CD4-positive, alpha-beta T cell treated with Interleukin-1 beta for 1 hour (primary cell): ENCODE measurements at regions not wholly inside any gene's neighbourhood (a gene's known extent, or its start where the extent isn't known, plus 50 kb on each side); places are given as distances from the start of the nearest gene placed in this dataset.

Source experiments
- DNase-seq, 2 donors: peaks; one replicate each; pipeline ENCODE4 v3.0.0-alpha.2; 2020 to 2022

DNA sequence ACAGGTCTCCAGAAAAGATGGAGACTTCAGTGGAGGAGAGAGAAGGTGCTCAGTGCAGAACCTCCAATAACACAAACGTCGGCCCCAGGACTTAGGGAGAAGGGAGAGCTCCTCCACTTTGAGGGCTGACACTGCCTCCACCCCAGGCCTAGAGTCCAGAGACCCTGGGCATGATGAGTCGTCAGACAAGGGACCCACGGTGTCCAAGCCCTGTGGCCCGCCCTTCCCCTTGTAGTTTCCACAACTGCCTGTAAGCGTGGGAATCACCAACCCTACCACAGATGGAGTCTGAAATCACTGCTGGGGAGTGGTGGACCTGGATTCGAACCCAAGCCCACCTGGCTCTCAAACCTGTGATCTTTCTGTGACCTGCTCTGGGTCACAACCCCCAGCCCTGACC, 281.1 kb downstream of the NPHP4 start:
- no peak for DNase-seq

GRCh38 chr1:5709976-5710375, 282.2 kb downstream of the NPHP4 start:
- no peak for DNase-seq

- no peak for DNase-seq
Measured at GRCh38 chr1:5709461-5709975, 282.7 kb downstream of the NPHP4 start.

- no peak for DNase-seq
Measured at GRCh38 chr1:5708346-5709245, 283.6 kb downstream of the NPHP4 start.

DNA sequence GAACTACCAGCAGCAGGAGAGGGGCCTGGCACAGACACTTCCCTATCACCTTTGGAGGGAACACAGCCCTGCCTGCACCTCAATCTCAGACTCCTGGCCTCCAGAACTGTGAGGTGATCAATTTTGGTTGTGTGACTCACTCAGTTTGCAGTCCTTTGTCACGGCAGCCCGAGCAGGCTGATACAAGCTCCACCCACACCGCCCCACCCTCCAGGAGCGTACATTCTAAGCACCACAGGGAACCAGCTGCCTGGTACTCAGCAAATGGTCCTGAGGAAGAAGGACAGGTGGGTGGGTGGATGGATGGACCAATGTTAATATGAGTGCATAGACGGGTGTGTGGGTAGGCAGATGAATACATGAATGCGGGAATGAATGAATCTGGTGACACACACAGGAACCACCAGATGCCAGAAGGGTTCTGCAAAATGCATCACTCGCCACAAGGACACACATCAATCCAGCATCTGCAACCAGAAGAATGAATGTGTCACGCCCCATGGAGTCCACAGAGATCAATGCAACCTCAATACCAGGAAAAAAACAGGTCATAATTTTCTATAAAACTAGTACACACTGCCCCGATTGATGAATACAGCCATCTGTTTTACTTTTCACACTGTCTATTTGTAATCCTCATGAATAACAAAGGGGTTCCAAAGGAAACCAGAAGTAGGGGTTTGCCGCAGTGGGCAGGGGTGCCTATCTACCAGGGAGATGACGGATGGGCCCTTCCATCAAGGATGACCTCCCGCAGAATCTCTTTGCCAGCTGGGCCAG, 284.5 kb downstream of the NPHP4 start:
- DNase-seq = no peak

DNA sequence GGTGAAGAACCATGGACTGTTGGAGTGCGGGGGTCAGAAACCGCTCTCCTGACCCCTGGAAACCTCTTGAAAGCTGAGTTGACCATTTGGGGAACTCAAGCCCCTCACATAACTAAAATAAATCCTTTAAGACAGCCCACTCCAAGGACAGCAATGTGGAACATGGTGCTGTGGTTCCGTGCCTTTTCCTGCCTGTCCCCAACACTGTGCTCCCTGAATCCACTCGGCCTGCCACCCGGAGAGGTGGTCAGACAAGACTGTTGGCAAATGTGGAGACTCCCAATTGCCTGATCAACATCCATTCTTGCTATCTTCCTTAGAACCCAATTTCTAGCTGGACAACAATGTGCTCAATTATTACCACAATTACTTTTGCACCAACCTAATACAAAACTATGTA, 286.0 kb downstream of the NPHP4 start:
- no peak for DNase-seq

DNA sequence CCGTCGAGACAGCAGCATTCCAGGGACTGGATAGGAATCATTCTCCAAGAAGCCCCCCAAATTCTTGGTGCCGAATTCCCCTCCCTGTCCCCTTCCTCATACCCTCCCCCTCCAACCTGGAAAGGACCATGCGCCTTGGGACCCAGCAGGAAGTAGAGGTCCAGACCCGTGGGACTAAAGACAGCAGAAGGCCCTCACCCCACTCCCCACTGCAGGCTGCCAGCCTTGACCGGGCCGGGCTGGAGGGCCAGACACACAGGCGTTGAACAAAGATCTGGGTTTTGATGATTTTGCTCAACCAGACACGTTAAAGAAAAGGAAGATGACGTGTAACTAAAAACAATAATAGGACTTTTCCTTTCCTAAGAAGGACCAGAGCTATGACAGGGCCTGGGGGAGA, 286.5 kb downstream of the NPHP4 start:
- no peak for DNase-seq

DNA sequence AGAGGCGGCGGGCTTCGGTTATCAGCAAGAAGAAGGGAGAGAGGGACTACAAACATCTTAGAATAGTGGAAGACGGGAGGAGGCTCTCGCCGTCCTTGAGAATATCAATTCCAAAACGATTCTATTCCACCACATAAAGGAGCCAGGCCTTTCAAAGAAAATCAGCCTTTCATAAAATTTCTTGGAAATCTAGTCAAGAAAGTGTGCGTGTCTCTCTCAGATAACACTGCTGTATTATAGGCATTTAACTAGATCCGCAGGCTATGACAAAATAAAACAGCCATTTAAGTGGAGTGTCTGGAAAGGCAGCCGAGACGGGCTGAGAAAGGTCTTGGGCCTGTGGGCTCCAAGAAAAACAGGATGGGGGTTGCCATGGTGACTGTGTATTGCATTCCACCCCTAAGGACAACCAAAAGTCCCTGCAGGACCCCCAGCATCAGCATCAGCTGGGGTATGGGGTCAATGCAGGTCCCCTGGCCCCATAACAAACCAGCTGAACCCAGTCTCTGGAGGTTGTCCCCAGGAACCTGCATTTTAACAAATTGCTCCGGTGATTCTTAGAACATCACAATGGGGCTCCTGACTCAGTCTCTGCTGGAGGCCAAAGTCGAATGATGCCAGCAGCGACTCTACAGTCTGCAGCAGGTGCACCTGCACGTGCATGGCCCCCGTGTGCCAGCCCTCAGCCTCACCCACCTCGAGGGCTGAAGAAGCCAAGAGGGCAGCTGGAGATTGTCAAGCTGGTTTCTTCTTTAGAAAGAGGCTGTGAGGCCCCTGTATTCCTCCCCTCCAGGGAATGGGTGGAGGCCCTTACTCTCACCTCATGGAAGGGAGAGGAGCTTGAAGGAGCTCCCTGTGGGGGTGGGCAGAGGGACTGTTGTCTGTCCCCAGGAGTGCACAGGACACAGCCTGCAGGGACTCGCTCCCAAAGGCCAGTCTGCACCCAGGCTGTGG, 287.4 kb downstream of the NPHP4 start:
- DNase-seq = no peak

DNA sequence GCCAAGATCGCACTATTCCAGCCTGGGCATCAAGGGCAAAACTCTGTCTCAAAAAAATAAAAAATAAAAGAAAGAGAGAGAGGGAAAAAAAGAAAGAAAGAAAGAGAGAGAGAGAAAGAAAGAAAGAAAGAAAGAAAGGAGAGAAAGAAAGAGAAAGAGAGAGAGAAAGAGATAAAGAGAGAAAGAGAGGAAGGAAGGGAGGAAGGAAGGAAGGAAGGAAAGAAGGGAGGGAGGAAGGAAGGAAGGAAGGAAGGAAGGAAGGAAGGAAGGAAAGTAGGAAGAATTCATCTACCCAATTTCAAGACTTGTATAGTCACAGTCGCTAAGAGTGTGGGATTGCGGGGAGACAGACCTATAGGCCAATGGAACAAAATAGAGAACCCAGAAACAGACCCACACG, 290.6 kb downstream of the NPHP4 start:
- DNase-seq = no peak

DNA sequence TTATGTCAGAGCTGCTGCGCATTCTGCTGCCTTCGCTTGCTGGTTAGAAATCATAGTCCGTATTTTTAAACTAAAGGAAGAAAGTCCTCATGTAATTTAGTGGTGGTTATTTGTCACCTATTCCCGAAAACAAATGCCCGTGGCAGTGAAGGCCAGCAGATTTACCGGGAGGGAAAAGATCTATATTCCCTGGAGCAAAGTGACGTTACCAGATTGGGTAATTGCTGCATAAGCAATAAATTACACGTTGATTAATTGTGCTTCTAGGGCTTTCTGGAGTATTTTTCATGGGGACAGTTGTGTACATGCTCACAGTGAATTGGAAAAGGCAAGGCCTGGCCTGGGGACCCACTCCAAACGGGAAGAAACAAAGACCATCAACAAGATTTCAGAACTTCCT, 298.7 kb downstream of the NPHP4 start:
- DNase-seq = no peak

GRCh38 chr1:5692664-5693063, 299.6 kb downstream of the NPHP4 start:
- DNase-seq = no peak

DNA sequence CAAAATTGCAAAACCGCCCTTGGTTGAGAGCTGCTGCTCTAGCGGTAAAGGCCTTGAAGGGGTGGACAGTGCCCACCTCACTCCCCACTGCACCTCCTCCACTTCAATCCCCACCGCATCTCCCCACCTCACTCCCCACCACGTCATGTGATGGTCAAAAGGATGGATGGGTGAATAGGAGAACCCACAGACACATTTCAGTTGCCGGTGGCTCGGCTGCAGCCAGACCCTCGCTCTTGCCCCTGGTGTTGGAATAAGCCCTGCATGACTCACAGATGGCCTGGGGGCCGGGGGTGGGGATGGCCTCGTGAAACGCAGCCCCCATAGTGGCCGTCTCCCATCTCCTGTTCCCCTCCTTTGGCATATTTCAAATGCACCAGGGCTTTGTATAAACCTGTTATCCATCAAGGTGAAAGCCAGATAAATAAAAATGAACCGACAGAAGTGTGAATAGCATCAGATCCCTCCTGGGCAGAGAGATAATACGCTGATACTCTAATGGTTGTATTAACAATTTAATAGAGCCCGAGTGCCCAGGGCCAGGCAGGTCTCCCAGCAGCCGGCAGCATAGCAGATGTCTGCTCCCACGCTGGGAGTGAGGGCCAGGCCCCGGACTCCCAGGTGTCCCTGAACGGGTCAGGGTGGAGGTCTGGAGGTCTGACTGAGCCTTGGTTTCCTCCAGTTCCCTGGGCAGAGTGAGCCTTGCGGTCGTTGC, 300.3 kb downstream of the NPHP4 start:
- no peak for DNase-seq

DNA sequence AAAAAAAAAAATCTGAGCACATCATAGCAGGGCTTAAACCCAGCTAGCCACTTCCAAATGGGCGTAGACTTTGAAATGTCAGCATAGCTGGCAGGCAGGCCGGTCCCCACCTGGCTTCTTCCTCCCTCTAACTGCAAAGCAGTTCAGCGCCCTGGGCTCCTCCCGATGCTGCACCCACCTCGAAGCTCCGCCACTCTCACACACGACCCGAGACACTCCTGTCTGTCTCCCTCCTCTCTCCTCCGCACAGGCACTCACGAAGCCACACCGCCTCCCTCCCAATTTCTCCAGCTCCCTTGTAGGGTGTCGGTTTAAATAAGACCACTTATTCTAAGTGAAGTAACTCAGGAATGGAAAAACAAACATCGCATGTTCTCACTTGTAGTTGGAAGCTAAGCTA, 301.3 kb downstream of the NPHP4 start:
- DNase-seq = no peak

DNA sequence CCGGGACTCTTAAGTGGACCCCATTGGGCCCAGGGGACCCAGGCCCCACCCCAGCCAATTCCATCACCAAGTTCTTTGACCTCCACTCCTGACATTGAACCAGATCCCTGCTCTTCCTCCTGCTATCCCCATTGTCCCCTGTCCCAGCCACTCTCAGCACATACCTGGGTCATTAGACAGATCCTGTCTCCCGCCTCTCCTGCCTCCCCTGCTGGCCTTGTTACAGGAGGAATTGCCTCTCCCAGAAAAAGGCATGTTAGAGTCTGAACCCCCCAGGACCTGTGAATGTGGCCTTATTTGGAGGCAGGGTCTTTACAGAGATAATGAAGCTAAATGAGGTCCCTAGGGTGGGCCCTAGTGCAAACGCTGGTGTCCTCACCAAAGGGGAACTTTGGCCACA, 301.9 kb downstream of the NPHP4 start:
- DNase-seq = no peak

- no peak for DNase-seq
Measured at GRCh38 chr1:5688081-5689077, 303.8 kb downstream of the NPHP4 start.

DNA sequence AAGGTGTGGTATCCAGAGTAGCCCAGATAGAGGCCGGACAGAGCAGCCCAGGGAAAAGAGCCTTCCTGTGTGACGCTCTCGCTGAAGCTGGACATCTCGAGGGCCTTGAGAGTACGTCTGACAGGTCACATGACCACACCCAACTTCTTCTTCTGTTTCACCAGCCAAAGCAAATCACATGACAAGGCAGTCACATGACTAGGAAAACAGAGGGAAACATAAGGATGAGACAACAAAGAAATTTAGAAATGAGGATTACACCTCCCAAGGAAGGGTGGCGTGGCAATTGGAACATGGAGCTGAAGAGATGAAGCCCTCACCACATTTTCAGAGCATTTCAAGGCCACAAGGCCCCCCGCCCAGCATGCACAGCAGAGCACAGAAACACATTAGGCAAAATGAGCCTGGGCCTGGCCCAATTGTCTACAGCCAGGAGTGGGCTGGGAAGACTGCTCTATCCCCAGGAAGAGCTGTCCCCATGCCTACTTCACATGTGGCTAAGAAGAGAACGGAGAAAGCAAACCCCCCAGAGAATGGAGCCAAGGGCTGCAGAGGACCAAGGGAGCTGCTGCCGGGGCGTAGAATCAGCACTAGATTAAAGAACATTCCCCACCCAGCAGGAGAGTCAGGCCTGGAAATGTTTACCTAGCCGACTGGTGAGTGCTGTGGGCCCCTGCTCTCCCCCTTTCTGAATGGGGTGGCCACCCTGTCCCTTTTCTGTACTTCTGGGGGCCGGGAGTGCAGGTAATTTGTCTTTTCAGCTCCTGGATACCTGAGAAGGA, 305.1 kb downstream of the NPHP4 start:
- DNase-seq = no peak

DNA sequence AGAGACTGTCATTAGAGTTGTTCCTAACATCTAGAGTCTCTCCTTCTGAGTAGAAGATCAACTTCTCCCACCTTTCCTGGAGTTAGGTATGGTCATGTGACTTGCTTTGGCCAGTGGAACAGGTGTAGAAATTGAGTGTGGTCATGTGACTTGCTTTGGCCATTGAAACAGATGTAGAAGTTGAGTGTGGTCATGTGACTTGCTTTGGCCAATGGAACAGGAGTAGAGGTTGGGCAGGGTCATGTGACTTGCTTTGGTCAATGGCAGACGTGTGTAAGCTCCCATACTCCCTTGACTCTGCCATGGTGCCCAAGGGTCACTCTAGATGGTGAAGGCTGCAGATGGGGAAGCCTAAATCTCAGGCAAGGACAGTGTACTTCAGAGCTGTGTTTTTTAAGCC, 306.0 kb downstream of the NPHP4 start:
- no peak for DNase-seq

GRCh38 chr1:5685446-5686040, 306.7 kb downstream of the NPHP4 start:
- no peak for DNase-seq

GRCh38 chr1:5684791-5685190, 307.4 kb downstream of the NPHP4 start:
- DNase-seq = no peak

DNA sequence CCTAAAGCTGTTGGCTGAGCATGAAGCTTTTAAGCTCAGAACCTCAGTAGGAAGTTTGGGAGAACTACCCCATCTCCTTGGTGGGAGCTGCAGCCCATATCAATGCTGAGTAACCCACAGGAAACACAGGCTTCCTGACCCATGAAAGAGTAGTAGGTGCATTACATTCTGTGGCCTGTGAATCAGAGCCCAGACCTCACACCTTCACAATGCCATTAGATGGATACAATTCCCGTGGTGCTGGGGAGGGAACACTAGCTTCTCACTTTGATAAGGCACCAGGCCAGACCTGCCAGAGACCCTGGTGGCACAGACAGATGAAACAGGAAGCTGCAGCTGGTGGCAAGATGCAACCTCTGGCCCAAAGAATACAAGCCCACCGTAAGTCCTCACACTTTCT, 308.8 kb downstream of the NPHP4 start:
- DNase-seq = no peak
